Chondrocyte (in vitro differentiated cells): ENCODE measurements at regions not wholly inside any gene's neighbourhood (a gene's known extent, or its start where the extent isn't known, plus 50 kb on each side); places are given as distances from the start of the nearest gene placed in this dataset.

Experiments used
- DNase-seq: peaks from one replicate; pipeline ENCODE4 v3.0.0; 2021; ENCODE audit warnings: mixed read lengths, low spot score
- H3K27ac Mint-ChIP-seq: one replicate; pipeline ENCODE4 v1.8.0; 2021; ENCODE audit warnings: mild to moderate bottlenecking, moderate library complexity, mixed read lengths; ENCODE audit not compliant: unreplicated experiment
- H3K27me3 Mint-ChIP-seq: 2 replicates; pipeline ENCODE4 v1.8.0; 2021; ENCODE audit warnings: low read depth, mixed read lengths
- H3K36me3 Mint-ChIP-seq: 2 replicates; pipeline ENCODE4 v1.8.0; 2021; ENCODE audit warnings: low read depth, mixed read lengths
- H3K4me1 Mint-ChIP-seq: 2 replicates; pipeline ENCODE4 v1.8.0; 2021; ENCODE audit warnings: low read depth, mild to moderate bottlenecking, mixed read lengths
- H3K4me3 Mint-ChIP-seq: one replicate; pipeline ENCODE4 v1.8.0; 2021; ENCODE audit warnings: mild to moderate bottlenecking, moderate library complexity, mixed read lengths; ENCODE audit not compliant: unreplicated experiment
- H3K9me3 Mint-ChIP-seq: 2 replicates; pipeline ENCODE4 v1.8.0; 2021; ENCODE audit warnings: low read depth, mixed read lengths
- CTCF ChIP-seq: fragments of 200-600 bp; sonication (generic); IDR thresholded peaks from 2 replicates; pipeline ENCODE4 v1.5.0; 2021; ENCODE audit warnings: antibody characterized with exemption, mild to moderate bottlenecking, moderate library complexity

- Mint-ChIP-seq H3K27ac (no peak overlapping the region), H3K4me3 (no peak overlapping the region), H3K9me3 (peaks cover 4% of the 10 kb centered on the region), H3K36me3 (no peaks in the 10 kb centered on the region), H3K4me1 (peaks cover 5% of the 10 kb centered on the region), H3K27me3 (peaks cover 1% of the 10 kb centered on the region)
- DNase-seq: no peak
- no peak for TF ChIP-seq CTCF
Observed at GRCh38 chr13:88945793-88946192, 1274.6 kb downstream of the SLITRK5 start.

- no peak overlapping the region for H3K4me3 Mint-ChIP-seq
- H3K27ac Mint-ChIP-seq: no peak overlapping the region
- no peak for TF ChIP-seq CTCF
- peaks cover 11% of the 10 kb centered on the region for H3K9me3 Mint-ChIP-seq
- no peaks in the 10 kb centered on the region for H3K36me3 Mint-ChIP-seq
- peaks cover 1% of the 10 kb centered on the region for H3K27me3 Mint-ChIP-seq
- peaks cover 5% of the 10 kb centered on the region for H3K4me1 Mint-ChIP-seq
- no peak for DNase-seq
Observed at GRCh38 chr13:88948501-88948900, 1277.3 kb downstream of the SLITRK5 start.

- peaks cover 10% of the 10 kb centered on the region for H3K4me1 Mint-ChIP-seq
- H3K27ac Mint-ChIP-seq: no peak overlapping the region
- no peaks in the 10 kb centered on the region for H3K36me3 Mint-ChIP-seq
- DNase-seq: no peak
- no peaks in the 10 kb centered on the region for H3K27me3 Mint-ChIP-seq
- peaks cover 2% of the 10 kb centered on the region for H3K9me3 Mint-ChIP-seq
- H3K4me3 Mint-ChIP-seq: no peak overlapping the region
- no peak for TF ChIP-seq CTCF
Observed at GRCh38 chr13:88958821-88959220, 1287.7 kb downstream of the SLITRK5 start.

- no peak for TF ChIP-seq CTCF
- H3K9me3 Mint-ChIP-seq: peaks cover 2% of the 10 kb centered on the region
- no peaks in the 10 kb centered on the region for H3K36me3 Mint-ChIP-seq
- H3K4me1 Mint-ChIP-seq: peaks cover 9% of the 10 kb centered on the region
- no peak for DNase-seq
- no peaks in the 10 kb centered on the region for H3K27me3 Mint-ChIP-seq
- H3K4me3 Mint-ChIP-seq: no peak overlapping the region
- no peak overlapping the region for H3K27ac Mint-ChIP-seq
Observed at GRCh38 chr13:88976466-88976865, 1305.3 kb downstream of the SLITRK5 start.

- Mint-ChIP-seq H3K4me1 (peaks cover 9% of the 10 kb centered on the region), H3K4me3 (no peak overlapping the region)
Observed at GRCh38 chr13:88978607-88979006, 1307.4 kb downstream of the SLITRK5 start.

More at GRCh38 chr13:88978607-88979006, 1307.4 kb downstream of the SLITRK5 start:
- Mint-ChIP-seq H3K27ac (no peak overlapping the region), H3K9me3 (peaks cover 2% of the 10 kb centered on the region), H3K36me3 (no peaks in the 10 kb centered on the region), H3K27me3 (no peaks in the 10 kb centered on the region)
- no peak for TF ChIP-seq CTCF
- no peak for DNase-seq
